ENCODE measurements at regions not wholly inside any gene's neighbourhood (a gene's known extent, or its start where the extent isn't known, plus 50 kb on each side); places are given as distances from the start of the nearest gene placed in this dataset.

DNA sequence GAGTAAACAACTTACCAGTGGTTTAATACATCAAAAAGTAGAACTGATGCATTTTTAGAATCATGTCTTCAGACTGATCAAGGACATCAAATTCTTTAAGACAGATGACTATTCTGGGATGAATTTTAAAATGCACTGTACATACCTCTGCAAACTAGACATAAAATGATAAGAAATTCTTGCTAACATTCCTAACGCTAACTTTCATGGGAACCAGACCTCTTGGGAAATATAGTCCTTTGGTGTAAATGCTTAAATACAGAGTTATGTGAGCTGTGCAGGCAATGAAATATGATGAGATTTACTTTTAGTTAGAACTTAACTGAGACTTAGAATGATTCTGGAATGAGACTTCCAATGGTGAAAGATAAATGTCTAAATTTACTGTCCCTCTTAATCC lies 562.0 kb downstream of the NR4A2 start:
- Mint-ChIP-seq H3K27me3 (ENCODE audit: low read depth in 2 of 2) (no peaks in the 10 kb centered on the region), H3K4me1 (no peaks in the 10 kb centered on the region), H3K36me3 (no peaks in the 10 kb centered on the region), H3K4me3 (no peak overlapping the region), H3K9me3 (peaks cover 10 to 11% of the 10 kb centered on the region in 2 donors), H3K27ac (no peak overlapping the region)
- Histone ChIP-seq H3K27me3 (ENCODE audit: control insufficient read depth, insufficient read depth, low read length) (no peaks in the 10 kb centered on the region), H3K4me1 (ENCODE audit: control insufficient read depth, insufficient read depth, low read length) (no peaks in the 10 kb centered on the region), H3K4me3 (ENCODE audit: low read length) (no peak overlapping the region), H3K36me3 (ENCODE audit: control insufficient read depth, insufficient read depth, low read length) (no peaks in the 10 kb centered on the region), H3K9me3 (ENCODE audit: control insufficient read depth, insufficient read depth, low read length) (peaks cover 7% of the 10 kb centered on the region), H3K27ac (ENCODE audit: low read length) (no peak overlapping the region)
- WGBS (ENCODE audit: insufficient coverage): no CpG with 5 or more reads among the region's 1 CpG
- no peak for DNase-seq
- intact Hi-C loops (cut with micrococcal nuclease): no loop called here
- TF ChIP-seq, protein P1, sequence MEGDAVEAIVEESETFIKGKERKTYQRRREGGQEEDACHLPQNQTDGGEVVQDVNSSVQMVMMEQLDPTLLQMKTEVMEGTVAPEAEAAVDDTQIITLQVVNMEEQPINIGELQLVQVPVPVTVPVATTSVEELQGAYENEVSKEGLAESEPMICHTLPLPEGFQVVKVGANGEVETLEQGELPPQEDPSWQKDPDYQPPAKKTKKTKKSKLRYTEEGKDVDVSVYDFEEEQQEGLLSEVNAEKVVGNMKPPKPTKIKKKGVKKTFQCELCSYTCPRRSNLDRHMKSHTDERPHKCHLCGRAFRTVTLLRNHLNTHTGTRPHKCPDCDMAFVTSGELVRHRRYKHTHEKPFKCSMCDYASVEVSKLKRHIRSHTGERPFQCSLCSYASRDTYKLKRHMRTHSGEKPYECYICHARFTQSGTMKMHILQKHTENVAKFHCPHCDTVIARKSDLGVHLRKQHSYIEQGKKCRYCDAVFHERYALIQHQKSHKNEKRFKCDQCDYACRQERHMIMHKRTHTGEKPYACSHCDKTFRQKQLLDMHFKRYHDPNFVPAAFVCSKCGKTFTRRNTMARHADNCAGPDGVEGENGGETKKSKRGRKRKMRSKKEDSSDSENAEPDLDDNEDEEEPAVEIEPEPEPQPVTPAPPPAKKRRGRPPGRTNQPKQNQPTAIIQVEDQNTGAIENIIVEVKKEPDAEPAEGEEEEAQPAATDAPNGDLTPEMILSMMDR (IDR thresholded peaks at IDR 0.05): no peak
- ATAC-seq: no peak

DNA sequence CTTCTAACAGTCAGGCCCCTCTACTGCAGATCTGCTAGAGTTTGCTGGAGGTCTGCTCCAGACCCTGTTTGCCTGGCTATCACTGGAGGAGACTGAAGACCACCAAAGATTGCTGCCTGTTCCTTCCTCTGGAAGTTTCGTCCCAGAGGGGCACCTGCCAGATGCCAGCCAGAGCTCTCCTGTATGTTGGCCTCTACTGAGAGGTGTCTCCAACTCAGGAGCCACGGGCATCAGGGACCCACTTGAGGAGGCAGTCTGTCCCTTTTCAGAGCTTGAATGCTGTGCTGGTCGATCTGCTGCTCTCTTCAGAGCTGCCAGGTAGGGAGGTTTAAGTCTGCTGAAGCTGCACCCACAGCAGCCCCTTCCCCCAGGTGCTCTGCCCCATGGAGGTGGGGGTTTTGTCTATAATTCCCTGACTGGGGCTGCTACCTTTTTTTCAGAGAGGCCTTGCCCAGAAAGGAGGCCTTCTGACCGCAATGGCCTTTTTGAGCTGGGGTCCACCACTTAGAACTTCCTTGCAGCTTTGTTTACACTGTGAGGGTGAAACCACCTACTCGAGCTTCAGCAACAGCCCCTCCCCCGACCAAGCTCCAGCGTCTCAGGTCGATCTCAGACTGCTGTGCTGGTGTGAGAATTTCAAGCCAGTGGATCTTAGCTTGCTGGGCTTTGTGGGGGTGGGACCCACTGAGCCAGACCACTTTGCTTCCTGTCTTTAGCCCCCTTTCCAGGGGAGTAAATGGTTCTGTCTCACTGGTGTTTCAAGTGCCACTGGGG lies 566.0 kb downstream of the NR4A2 start:
- H3K36me3 Mint-ChIP-seq: no peaks in the 10 kb centered on the region
- 59% methylated on average over 8 of the region's 8 CpGs for WGBS (ENCODE audit: insufficient coverage)
- no peak overlapping the region for H3K27ac Mint-ChIP-seq
- Histone ChIP-seq H3K36me3 (ENCODE audit: control insufficient read depth, insufficient read depth, low read length) (no peaks in the 10 kb centered on the region), H3K4me3 (ENCODE audit: low read length) (no peak overlapping the region), H3K9me3 (ENCODE audit: control insufficient read depth, insufficient read depth, low read length) (peaks cover 7% of the 10 kb centered on the region), H3K27me3 (ENCODE audit: control insufficient read depth, insufficient read depth, low read length) (no peaks in the 10 kb centered on the region), H3K4me1 (ENCODE audit: control insufficient read depth, insufficient read depth, low read length) (no peaks in the 10 kb centered on the region), H3K27ac (ENCODE audit: low read length) (no peak overlapping the region)
- H3K27me3 Mint-ChIP-seq (ENCODE audit: low read depth in 2 of 2): no peaks in the 10 kb centered on the region
- H3K4me3 Mint-ChIP-seq: no peak overlapping the region
- H3K9me3 Mint-ChIP-seq: peaks cover 17 to 21% of the 10 kb centered on the region in 2 donors
- ATAC-seq: no peak
- DNase-seq: no peak
- intact Hi-C loops (cut with micrococcal nuclease): no loop called here
- H3K4me1 Mint-ChIP-seq: no peaks in the 10 kb centered on the region
- TF ChIP-seq, protein P1 (IDR thresholded peaks at IDR 0.05): no peak

DNA sequence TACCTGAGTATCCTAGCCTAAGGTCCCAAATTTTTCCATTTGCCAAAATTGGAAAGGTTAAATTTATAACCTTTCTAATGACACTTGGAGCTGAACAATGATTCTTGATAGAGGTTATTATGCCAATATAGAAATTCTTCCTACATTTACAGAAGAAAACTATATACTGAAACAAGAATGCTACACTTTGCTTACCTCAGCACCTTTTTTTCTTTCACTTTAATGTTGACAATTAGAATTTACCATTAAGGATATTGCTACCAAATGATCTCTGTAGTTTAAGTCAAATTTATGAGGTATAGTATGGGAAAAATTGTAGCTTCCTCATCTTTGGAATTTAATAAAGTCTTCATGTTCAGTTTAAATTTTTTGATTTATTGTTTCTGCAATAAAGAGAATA lies 577.0 kb downstream of the NR4A2 start:
- peaks cover 9 to 11% of the 10 kb centered on the region in 2 donors for H3K9me3 Mint-ChIP-seq
- no peak overlapping the region for H3K4me3 Mint-ChIP-seq
- H3K27ac Mint-ChIP-seq: no peak overlapping the region
- H3K4me1 Mint-ChIP-seq: no peaks in the 10 kb centered on the region
- DNase-seq: no peak
- Histone ChIP-seq H3K36me3 (ENCODE audit: control insufficient read depth, insufficient read depth, low read length) (no peaks in the 10 kb centered on the region), H3K9me3 (ENCODE audit: control insufficient read depth, insufficient read depth, low read length) (no peaks in the 10 kb centered on the region), H3K4me3 (ENCODE audit: low read length) (no peak overlapping the region), H3K4me1 (ENCODE audit: control insufficient read depth, insufficient read depth, low read length) (no peaks in the 10 kb centered on the region), H3K27me3 (ENCODE audit: control insufficient read depth, insufficient read depth, low read length) (no peaks in the 10 kb centered on the region), H3K27ac (ENCODE audit: low read length) (no peak overlapping the region)
- H3K36me3 Mint-ChIP-seq: no peaks in the 10 kb centered on the region
- intact Hi-C loops (cut with micrococcal nuclease): no loop called here
- TF ChIP-seq, protein P1 (IDR thresholded peaks at IDR 0.05): no peak
- no peaks in the 10 kb centered on the region for H3K27me3 Mint-ChIP-seq (ENCODE audit: low read depth in 2 of 2)
- no peak for ATAC-seq

DNA sequence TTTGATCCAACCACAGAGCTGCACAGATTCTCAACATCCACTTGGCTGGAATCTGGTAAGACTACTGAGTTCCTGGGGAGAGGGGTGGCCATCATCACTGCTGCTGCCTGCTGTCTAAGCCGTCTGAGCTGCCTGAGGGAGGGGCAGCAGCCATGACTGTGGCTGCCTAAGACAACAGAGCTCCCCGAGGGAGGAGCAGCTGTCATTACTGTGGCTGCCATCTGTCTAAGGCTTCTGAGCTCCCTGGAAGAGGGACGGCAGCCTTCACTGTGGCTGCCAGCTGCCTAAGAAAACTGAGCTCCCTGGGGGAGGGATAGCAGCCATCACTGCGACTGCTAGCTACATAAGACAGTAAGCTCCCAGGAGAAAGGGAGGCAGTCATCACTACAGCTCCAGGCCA lies 584.4 kb downstream of the NR4A2 start:
- 78% methylated on average over 4 of the region's 4 CpGs for WGBS (ENCODE audit: insufficient coverage)
- DNase-seq (no peak), ATAC-seq (no peak)
- Histone ChIP-seq H3K27me3 (ENCODE audit: control insufficient read depth, insufficient read depth, low read length) (no peaks in the 10 kb centered on the region), H3K36me3 (ENCODE audit: control insufficient read depth, insufficient read depth, low read length) (no peaks in the 10 kb centered on the region), H3K9me3 (ENCODE audit: control insufficient read depth, insufficient read depth, low read length) (peaks cover 13% of the 10 kb centered on the region), H3K27ac (ENCODE audit: low read length) (no peak overlapping the region), H3K4me3 (ENCODE audit: low read length) (no peak overlapping the region), H3K4me1 (ENCODE audit: control insufficient read depth, insufficient read depth, low read length) (no peaks in the 10 kb centered on the region)
- Mint-ChIP-seq H3K27ac (no peak overlapping the region), H3K27me3 (ENCODE audit: low read depth in 2 of 2) (no peaks in the 10 kb centered on the region), H3K4me3 (no peak overlapping the region), H3K9me3 (peaks cover 12% of the 10 kb centered on the region in 2 donors), H3K36me3 (no peaks in the 10 kb centered on the region), H3K4me1 (no peaks in the 10 kb centered on the region)
- intact Hi-C loops (cut with micrococcal nuclease): no loop called here
- TF ChIP-seq, protein P1 (IDR thresholded peaks at IDR 0.05): no peak

All from natural killer cell (primary cell).